ENCODE measurements at regions not wholly inside any gene's neighbourhood (a gene's known extent, or its start where the extent isn't known, plus 50 kb on each side); places are given as distances from the start of the nearest gene placed in this dataset.

DNA sequence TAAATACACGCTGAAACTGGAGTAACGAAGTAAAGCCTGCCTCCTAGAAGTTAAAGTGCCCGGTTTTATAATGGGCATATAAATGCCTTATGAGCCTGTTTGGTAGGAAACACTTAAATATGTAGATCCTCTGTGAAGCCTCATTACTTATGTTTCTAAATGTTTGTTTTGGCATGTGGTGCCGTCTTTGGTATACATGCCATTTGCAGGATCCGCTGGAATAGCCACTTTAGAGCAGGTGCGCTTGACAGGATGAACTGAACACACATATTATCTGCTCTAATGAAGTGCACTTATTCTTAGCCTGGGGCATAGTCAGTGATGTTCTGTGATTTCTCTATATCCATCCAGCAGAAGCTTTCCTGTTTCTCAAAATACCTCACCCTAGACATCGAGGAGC is 778.1 kb upstream of the WWC1 start:
- Histone ChIP-seq H3K4me2 (replicated peaks; ENCODE audit: extremely low read depth, low read length, poor library complexity, severe bottlenecking) (no peak overlapping the region), H3K9me3 (replicated peaks in 1 of 2; ENCODE audit: control insufficient read depth in 1 of 2, insufficient read depth in 1 of 2, low read length in 2 of 2) (peaks cover 0 to 2% of the 10 kb centered on the region in 2 donors), H3K36me3 (replicated peaks in 1 of 2; ENCODE audit: control insufficient read depth in 1 of 2, insufficient read depth in 2 of 2, low read length in 2 of 2) (no peaks in the 10 kb centered on the region), H3K79me2 (ENCODE audit: insufficient read depth, low read length) (no peaks in the 10 kb centered on the region), H3K9ac (ENCODE audit: insufficient read depth, low read length, poor library complexity, severe bottlenecking) (no peak overlapping the region), H2AFZ (ENCODE audit: insufficient read depth, low read depth, low read length, poor library complexity, severe bottlenecking) (no peak overlapping the region), H3K27me3 (ENCODE audit: control insufficient read depth in 2 of 2, insufficient read depth in 2 of 2, low read length in 2 of 2) (no peaks in the 10 kb centered on the region), H3K4me1 (ENCODE audit: control insufficient read depth in 1 of 2, insufficient read depth in 2 of 2, low read length in 2 of 2) (no peaks in the 10 kb centered on the region), H4K20me1 (ENCODE audit: insufficient read depth, low read length) (no peaks in the 10 kb centered on the region), H3K27ac (ENCODE audit: low read depth in 1 of 2, low read length in 2 of 2) (no peak overlapping the region), H3K4me3 (replicated peaks in 1 of 3; ENCODE audit: low read depth in 2 of 3, low read length in 3 of 3) (no peak overlapping the region)
- Mint-ChIP-seq H3K4me1 (no peaks in the 10 kb centered on the region), H3K4me3 (no peak overlapping the region), H3K27ac (no peak overlapping the region), H3K36me3 (no peaks in the 10 kb centered on the region), H3K27me3 (ENCODE audit: low read depth in 3 of 3) (no peaks in the 10 kb centered on the region), H3K9me3 (peaks cover 0 to 5% (median 0%) of the 10 kb centered on the region in 7 donors)
- TF ChIP-seq, protein P1, sequence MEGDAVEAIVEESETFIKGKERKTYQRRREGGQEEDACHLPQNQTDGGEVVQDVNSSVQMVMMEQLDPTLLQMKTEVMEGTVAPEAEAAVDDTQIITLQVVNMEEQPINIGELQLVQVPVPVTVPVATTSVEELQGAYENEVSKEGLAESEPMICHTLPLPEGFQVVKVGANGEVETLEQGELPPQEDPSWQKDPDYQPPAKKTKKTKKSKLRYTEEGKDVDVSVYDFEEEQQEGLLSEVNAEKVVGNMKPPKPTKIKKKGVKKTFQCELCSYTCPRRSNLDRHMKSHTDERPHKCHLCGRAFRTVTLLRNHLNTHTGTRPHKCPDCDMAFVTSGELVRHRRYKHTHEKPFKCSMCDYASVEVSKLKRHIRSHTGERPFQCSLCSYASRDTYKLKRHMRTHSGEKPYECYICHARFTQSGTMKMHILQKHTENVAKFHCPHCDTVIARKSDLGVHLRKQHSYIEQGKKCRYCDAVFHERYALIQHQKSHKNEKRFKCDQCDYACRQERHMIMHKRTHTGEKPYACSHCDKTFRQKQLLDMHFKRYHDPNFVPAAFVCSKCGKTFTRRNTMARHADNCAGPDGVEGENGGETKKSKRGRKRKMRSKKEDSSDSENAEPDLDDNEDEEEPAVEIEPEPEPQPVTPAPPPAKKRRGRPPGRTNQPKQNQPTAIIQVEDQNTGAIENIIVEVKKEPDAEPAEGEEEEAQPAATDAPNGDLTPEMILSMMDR (IDR thresholded peaks at IDR 0.05), result no peak
- WGBS (ENCODE audit: insufficient coverage), result 71% methylated on average over 5 of the region's 7 CpGs
- intact Hi-C loops (cut with micrococcal nuclease), result no loop called here
- no peak for DNase-seq

DNA sequence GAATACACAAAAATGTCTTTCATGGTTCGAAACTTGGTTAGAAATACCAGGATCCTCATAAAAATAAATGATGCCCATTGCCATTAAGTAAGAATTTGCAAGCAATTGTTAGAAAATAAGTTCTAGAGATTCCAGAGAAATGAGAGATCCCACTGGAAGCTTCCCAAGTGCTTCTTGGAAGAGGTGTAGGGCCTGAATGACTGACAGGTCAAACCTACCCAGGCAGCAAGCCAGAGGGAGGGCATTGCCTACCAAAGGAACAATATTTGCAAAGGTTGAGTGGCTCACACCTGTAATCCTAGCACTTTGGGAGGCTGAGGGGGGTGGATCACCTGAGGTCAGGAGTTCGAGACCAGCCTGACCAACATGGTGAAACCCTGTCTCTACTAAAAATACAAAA is 777.0 kb upstream of the WWC1 start:
- no peaks in the 10 kb centered on the region for H3K4me1 Mint-ChIP-seq
- no peak overlapping the region for H3K27ac ChIP-seq (ENCODE audit: low read depth in 1 of 2, low read length in 2 of 2)
- H3K27me3 ChIP-seq (ENCODE audit: control insufficient read depth in 2 of 2, insufficient read depth in 2 of 2, low read length in 2 of 2), result no peaks in the 10 kb centered on the region
- no peak for DNase-seq
- H3K79me2 ChIP-seq (ENCODE audit: insufficient read depth, low read length), result no peaks in the 10 kb centered on the region
- no peak overlapping the region for H3K9ac ChIP-seq (ENCODE audit: insufficient read depth, low read length, poor library complexity, severe bottlenecking)
- H2AFZ ChIP-seq (ENCODE audit: insufficient read depth, low read depth, low read length, poor library complexity, severe bottlenecking), result no peak overlapping the region
- no peaks in the 10 kb centered on the region for H3K4me1 ChIP-seq (ENCODE audit: control insufficient read depth in 1 of 2, insufficient read depth in 2 of 2, low read length in 2 of 2)
- peaks cover 0 to 3% (median 0%) of the 10 kb centered on the region in 7 donors for H3K9me3 Mint-ChIP-seq
- WGBS (ENCODE audit: insufficient coverage), result no CpG with 5 or more reads among the region's 2 CpGs
- H3K36me3 Mint-ChIP-seq, result no peaks in the 10 kb centered on the region
- no peak overlapping the region for H3K4me3 ChIP-seq (replicated peaks in 1 of 3; ENCODE audit: low read depth in 2 of 3, low read length in 3 of 3)
- H3K27ac Mint-ChIP-seq, result peak overlapping the region in 1 of 7 donors; percentile 23
- no peak overlapping the region for H3K4me2 ChIP-seq (replicated peaks; ENCODE audit: extremely low read depth, low read length, poor library complexity, severe bottlenecking)
- no peaks in the 10 kb centered on the region for H4K20me1 ChIP-seq (ENCODE audit: insufficient read depth, low read length)
- H3K36me3 ChIP-seq (replicated peaks in 1 of 2; ENCODE audit: control insufficient read depth in 1 of 2, insufficient read depth in 2 of 2, low read length in 2 of 2), result no peaks in the 10 kb centered on the region
- intact Hi-C loops (cut with micrococcal nuclease), result no loop called here
- no peaks in the 10 kb centered on the region for H3K27me3 Mint-ChIP-seq (ENCODE audit: low read depth in 3 of 3)
- no peak overlapping the region for H3K4me3 Mint-ChIP-seq
- peaks cover 0 to 2% of the 10 kb centered on the region in 2 donors for H3K9me3 ChIP-seq (replicated peaks in 1 of 2; ENCODE audit: control insufficient read depth in 1 of 2, insufficient read depth in 1 of 2, low read length in 2 of 2)
- TF ChIP-seq, protein P1 (IDR thresholded peaks at IDR 0.05), result no peak

Measured in CD14-positive monocyte (primary cell).